Neuronal stem cell (in vitro differentiated cells): ENCODE measurements at regions not wholly inside any gene's neighbourhood (a gene's known extent, or its start where the extent isn't known, plus 50 kb on each side); places are given as distances from the start of the nearest gene placed in this dataset.
A peak's percentile ranks its signal among the peaks of the same experiment; 100 is the strongest.

ENCODE experiments used
- DNase-seq: peaks from one replicate; pipeline ENCODE4 v3.0.0-alpha.2; 2013; ENCODE audit warnings: low spot score
- H2AFZ ChIP-seq: one replicate; pipeline ENCODE4 v1.6.1; 2013; ENCODE audit warnings: mild to moderate bottlenecking, low read length, inconsistent platforms
- H2AK5ac ChIP-seq: 2 replicates; pipeline ENCODE4 v1.6.1; 2013; ENCODE audit warnings: low read depth, mild to moderate bottlenecking, inconsistent platforms, low read length, moderate library complexity, mixed read lengths
- H2BK120ac ChIP-seq: 2 replicates; pipeline ENCODE4 v1.6.1; 2013; ENCODE audit warnings: low read depth, mild to moderate bottlenecking, inconsistent platforms, low read length, moderate library complexity, mixed read lengths
- H2BK12ac ChIP-seq: one replicate; pipeline ENCODE4 v1.6.1; 2013; ENCODE audit warnings: low read length, inconsistent platforms
- H2BK15ac ChIP-seq: 2 replicates; pipeline ENCODE4 v1.6.1; 2013; ENCODE audit warnings: mild to moderate bottlenecking, low read length, inconsistent platforms, mixed read lengths
- H2BK5ac ChIP-seq: one replicate; pipeline ENCODE4 v1.6.1; 2013; ENCODE audit warnings: inconsistent platforms, mild to moderate bottlenecking, low read length, moderate library complexity
- H3K14ac ChIP-seq: one replicate; pipeline ENCODE4 v1.6.1; 2013; ENCODE audit warnings: low read length, inconsistent platforms
- H3K18ac ChIP-seq: 2 replicates; pipeline ENCODE4 v1.6.1; 2013; ENCODE audit warnings: low read length, inconsistent platforms
- H3K23ac ChIP-seq: 2 replicates; pipeline ENCODE4 v1.6.1; 2013; ENCODE audit warnings: low read depth, mild to moderate bottlenecking, mixed read lengths, low read length, inconsistent platforms; ENCODE audit not compliant: poor library complexity
- H3K27ac ChIP-seq: replicated peaks from 3 replicates; pipeline ENCODE4 v1.5.1; 2013; ENCODE audit warnings: low read length, inconsistent platforms
- H3K27me3 ChIP-seq, 3 experiments: 2 replicates each; pipeline ENCODE4 v1.6.1; 2013; ENCODE audit warnings: low read length in 3 of 3, mild to moderate bottlenecking in 2 of 3, inconsistent platforms in 1 of 3, low read depth in 1 of 3, mixed read lengths in 1 of 3, moderate library complexity in 1 of 3; ENCODE audit not compliant: control insufficient read depth in 3 of 3, insufficient read depth in 3 of 3
- H3K36me3 ChIP-seq, 2 donors: replicated peaks in 1 of 2; 2 replicates each; pipeline ENCODE4 v1.6.1; 2013; ENCODE audit warnings: low read length in 2 of 2; ENCODE audit not compliant: control insufficient read depth in 2 of 2, insufficient read depth in 2 of 2
- H3K4ac ChIP-seq: 2 replicates; pipeline ENCODE4 v1.6.1; 2013; ENCODE audit warnings: inconsistent platforms, mild to moderate bottlenecking, low read length, moderate library complexity
- H3K4me1 ChIP-seq, 2 donors: 1 replicate in 1 of 2; 2 replicates in 1 of 2; pipeline ENCODE4 v1.6.1; 2013; ENCODE audit warnings: low read length in 2 of 2, low read depth in 1 of 2; ENCODE audit not compliant: control insufficient read depth in 2 of 2, insufficient read depth in 1 of 2
- H3K4me2 ChIP-seq: one replicate; pipeline ENCODE4 v1.6.1; 2013; ENCODE audit warnings: mild to moderate bottlenecking, low read length, inconsistent platforms; ENCODE audit not compliant: insufficient read depth, poor library complexity, severe bottlenecking
- H3K4me3 ChIP-seq, 2 donors: 2 replicates each; pipeline ENCODE4 v1.5.1; 2013; ENCODE audit warnings: low read length in 2 of 2, mild to moderate bottlenecking in 2 of 2, inconsistent platforms in 1 of 2, moderate library complexity in 1 of 2
- H3K79me1 ChIP-seq: one replicate; pipeline ENCODE4 v1.6.1; 2013; ENCODE audit warnings: low read depth, mild to moderate bottlenecking, inconsistent platforms, low read length, moderate library complexity
- H3K9ac ChIP-seq: one replicate; pipeline ENCODE4 v1.6.1; 2013; ENCODE audit warnings: mild to moderate bottlenecking, low read depth, low read length, inconsistent platforms; ENCODE audit not compliant: poor library complexity
- H3K9me3 ChIP-seq, 2 donors: replicated peaks in 1 of 2; 2 replicates each; pipeline versions ENCODE3 to v1.6.1; 2013; ENCODE audit warnings: low read length in 2 of 2, mild to moderate bottlenecking in 2 of 2, inconsistent platforms in 1 of 2, low read depth in 1 of 2, mixed read lengths in 1 of 2, moderate library complexity in 1 of 2; ENCODE audit not compliant: control insufficient read depth in 2 of 2, insufficient read depth in 1 of 2
- H4K8ac ChIP-seq: one replicate; pipeline ENCODE4 v1.6.1; 2013; ENCODE audit warnings: low read depth, mild to moderate bottlenecking, inconsistent platforms, low read length, moderate library complexity
- H4K91ac ChIP-seq: one replicate; pipeline ENCODE4 v1.6.1; 2013; ENCODE audit warnings: low read length, low read depth, mild to moderate bottlenecking, inconsistent platforms; ENCODE audit not compliant: poor library complexity
- WGBS, 2 donors: extraction: QIAGEN DNeasy Blood & Tissue Kit; methylation state at CpG; one replicate each; pipeline ENCODE4 v1.1.7; 2013; ENCODE audit warnings: missing lambda C conversion rate in 2 of 2, mixed read lengths in 1 of 2; ENCODE audit not compliant: insufficient read length in 2 of 2, insufficient replicate concordance in 1 of 2; ENCODE audit errors: extremely low coverage in 2 of 2; 5-methylcytosine and 5-hydroxymethylcytosine counted together

DNA sequence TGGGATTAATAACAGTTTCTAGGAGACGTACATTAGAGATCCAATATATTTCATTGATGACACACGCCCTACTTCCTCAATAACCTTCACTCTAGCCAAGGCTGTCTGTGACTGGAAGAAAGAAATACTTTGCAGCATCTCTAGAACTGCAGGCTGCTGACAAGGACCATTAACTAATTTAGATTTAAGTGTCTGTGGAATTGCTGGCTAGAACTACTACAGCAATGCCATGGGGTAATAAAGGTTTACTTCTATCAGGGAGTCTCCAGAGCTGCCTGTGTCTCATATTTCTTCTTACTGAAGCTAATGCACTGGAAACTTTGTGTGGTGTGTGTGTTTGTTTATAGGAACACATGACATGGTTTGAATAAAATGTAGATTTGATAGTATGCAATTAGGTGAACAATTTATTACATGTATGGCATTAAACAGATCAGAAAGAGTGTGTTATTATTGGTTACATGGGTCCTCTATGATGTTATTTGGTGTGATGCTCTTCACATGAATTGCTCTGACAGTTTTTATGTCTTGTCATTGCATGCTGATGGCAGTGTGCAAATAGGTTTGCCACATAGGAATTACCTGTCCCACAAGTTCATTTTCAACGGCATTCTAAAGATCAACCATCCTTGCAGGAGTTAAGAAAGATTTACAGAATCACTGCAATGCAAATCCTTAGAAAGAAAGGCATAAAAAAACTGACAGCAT, 916.2 kb upstream of the CADM2 start:
- H3K27ac ChIP-seq, result no peak overlapping the region
- no peak overlapping the region for H4K8ac ChIP-seq
- H3K36me3 ChIP-seq, result no peaks in the 10 kb centered on the region
- no peak overlapping the region for H2BK12ac ChIP-seq
- no peak overlapping the region for H4K91ac ChIP-seq
- H3K18ac ChIP-seq, result no peak overlapping the region
- no peak overlapping the region for H2BK5ac ChIP-seq
- H3K79me1 ChIP-seq, result no peaks in the 10 kb centered on the region
- no peak for DNase-seq
- peaks cover 0 to 2% of the 10 kb centered on the region in 2 donors for H3K9me3 ChIP-seq
- H3K4me1 ChIP-seq, result no peaks in the 10 kb centered on the region
- H3K27me3 ChIP-seq, result no peaks in the 10 kb centered on the region
- no peak overlapping the region for H3K23ac ChIP-seq
- no peak overlapping the region for H3K14ac ChIP-seq
- no peak overlapping the region for H2AK5ac ChIP-seq
- no peak overlapping the region for H2BK15ac ChIP-seq
- no peak overlapping the region for H2BK120ac ChIP-seq
- H3K4me2 ChIP-seq, result no peak overlapping the region
- H3K4ac ChIP-seq, result no peak overlapping the region
- no peak overlapping the region for H3K9ac ChIP-seq
- H3K4me3 ChIP-seq, result no peak overlapping the region
- H2AFZ ChIP-seq, result no peak overlapping the region
- WGBS, 2 donors, result no CpG with 5 or more reads among the region's 3 CpGs

DNA sequence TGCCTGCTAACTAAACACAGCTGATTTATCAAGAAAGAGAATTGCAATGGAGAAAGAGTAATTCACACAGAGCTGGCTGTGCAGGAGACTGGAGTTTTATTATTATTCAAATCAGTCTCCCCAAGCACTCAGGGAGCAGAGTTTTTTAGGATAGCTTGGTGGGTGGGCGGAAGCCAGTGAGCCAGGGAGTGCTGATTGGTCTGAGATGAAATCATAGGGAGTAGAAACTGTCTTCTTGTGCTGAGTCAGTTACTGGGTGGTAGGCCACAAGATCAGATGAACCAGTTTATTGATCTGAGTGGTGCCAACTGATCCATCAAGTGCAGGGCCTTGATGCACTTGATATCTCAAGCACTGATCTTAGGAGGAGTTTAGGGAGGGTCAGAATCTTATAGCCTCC, 891.9 kb upstream of the CADM2 start:
- H3K27me3 ChIP-seq, result no peaks in the 10 kb centered on the region
- peak overlapping the region; percentile 64 for H2AFZ ChIP-seq
- no CpG with 5 or more reads among the region's 1 CpG for WGBS, 2 donors
- no peak overlapping the region for H2BK15ac ChIP-seq
- H3K36me3 ChIP-seq, result no peaks in the 10 kb centered on the region
- H3K9me3 ChIP-seq, result no peaks in the 10 kb centered on the region
- H2BK12ac ChIP-seq, result no peak overlapping the region
- no peak overlapping the region for H3K4me3 ChIP-seq
- no peak overlapping the region for H2BK5ac ChIP-seq
- no peak overlapping the region for H3K14ac ChIP-seq
- no peak for DNase-seq
- H3K27ac ChIP-seq, result no peak overlapping the region
- H4K91ac ChIP-seq, result no peak overlapping the region
- H2BK120ac ChIP-seq, result no peak overlapping the region
- no peaks in the 10 kb centered on the region for H3K79me1 ChIP-seq
- no peak overlapping the region for H2AK5ac ChIP-seq
- no peak overlapping the region for H4K8ac ChIP-seq
- no peak overlapping the region for H3K4ac ChIP-seq
- no peak overlapping the region for H3K9ac ChIP-seq
- no peak overlapping the region for H3K18ac ChIP-seq
- H3K4me2 ChIP-seq, result no peak overlapping the region
- no peak overlapping the region for H3K23ac ChIP-seq
- H3K4me1 ChIP-seq, result peaks cover 0 to 2% of the 10 kb centered on the region in 2 donors

DNA sequence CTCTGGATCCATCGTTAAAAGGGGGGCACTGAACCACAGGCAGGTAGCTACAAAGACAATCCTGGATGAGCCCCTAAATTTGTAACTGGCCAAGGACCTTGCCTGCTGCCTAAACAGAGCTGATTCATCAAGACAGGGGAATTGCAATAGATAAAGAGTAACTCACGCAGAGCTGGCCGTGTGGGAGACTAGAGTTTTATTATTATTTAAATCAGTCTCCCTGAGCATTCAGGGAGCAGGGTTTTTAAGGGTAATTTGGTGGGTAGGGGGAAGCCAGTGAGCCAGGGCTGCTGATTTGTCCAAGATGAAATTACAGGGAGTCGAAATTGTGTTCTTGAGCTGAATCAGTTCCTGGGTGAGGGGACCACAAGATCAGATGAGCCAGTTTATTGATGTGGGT, 885.1 kb upstream of the CADM2 start:
- no peak overlapping the region for H3K9ac ChIP-seq
- H2AK5ac ChIP-seq, result no peak overlapping the region
- H3K27ac ChIP-seq, result no peak overlapping the region
- no peak overlapping the region for H2BK12ac ChIP-seq
- no peak overlapping the region for H3K18ac ChIP-seq
- no peaks in the 10 kb centered on the region for H3K27me3 ChIP-seq
- DNase-seq, result no peak
- H3K4ac ChIP-seq, result no peak overlapping the region
- H4K8ac ChIP-seq, result no peak overlapping the region
- no peak overlapping the region for H2BK15ac ChIP-seq
- no peak overlapping the region for H3K14ac ChIP-seq
- peaks cover 0 to 3% of the 10 kb centered on the region in 2 donors for H3K9me3 ChIP-seq
- H2BK5ac ChIP-seq, result no peak overlapping the region
- no peaks in the 10 kb centered on the region for H3K36me3 ChIP-seq
- no peak overlapping the region for H3K4me2 ChIP-seq
- no peaks in the 10 kb centered on the region for H3K79me1 ChIP-seq
- H2AFZ ChIP-seq, result peak overlapping the region; percentile 6
- WGBS, 2 donors, result no CpG with 5 or more reads among the region's 4 CpGs
- no peak overlapping the region for H3K4me3 ChIP-seq
- H4K91ac ChIP-seq, result no peak overlapping the region
- H3K23ac ChIP-seq, result no peak overlapping the region
- H2BK120ac ChIP-seq, result no peak overlapping the region
- H3K4me1 ChIP-seq, result no peaks in the 10 kb centered on the region

GRCh38 chr3:84074767-84075166, 884.0 kb upstream of the CADM2 start:
- H2BK15ac ChIP-seq, result no peak overlapping the region
- H3K4ac ChIP-seq, result no peak overlapping the region
- no peak overlapping the region for H4K91ac ChIP-seq
- no peak overlapping the region for H3K27ac ChIP-seq
- no peak overlapping the region for H4K8ac ChIP-seq
- no peaks in the 10 kb centered on the region for H3K4me1 ChIP-seq
- peaks cover 0 to 3% of the 10 kb centered on the region in 2 donors for H3K9me3 ChIP-seq
- no peak overlapping the region for H2AFZ ChIP-seq
- H3K4me2 ChIP-seq, result no peak overlapping the region
- no CpG with 5 or more reads among the region's 2 CpGs for WGBS, 2 donors
- DNase-seq, result no peak
- no peak overlapping the region for H2BK120ac ChIP-seq
- no peaks in the 10 kb centered on the region for H3K79me1 ChIP-seq
- H2AK5ac ChIP-seq, result no peak overlapping the region
- no peak overlapping the region for H3K9ac ChIP-seq
- H2BK5ac ChIP-seq, result no peak overlapping the region
- no peaks in the 10 kb centered on the region for H3K27me3 ChIP-seq
- no peak overlapping the region for H3K14ac ChIP-seq
- H3K18ac ChIP-seq, result no peak overlapping the region
- no peaks in the 10 kb centered on the region for H3K36me3 ChIP-seq
- H2BK12ac ChIP-seq, result no peak overlapping the region
- no peak overlapping the region for H3K4me3 ChIP-seq
- no peak overlapping the region for H3K23ac ChIP-seq
